GM12892 (cell line): ENCODE measurements at regions not wholly inside any gene's neighbourhood (a gene's known extent, or its start where the extent isn't known, plus 50 kb on each side); places are given as distances from the start of the nearest gene placed in this dataset.

ENCODE experiments used
- POLR2A ChIP-seq: IDR thresholded peaks from 2 replicates; pipeline ENCODE4 v1.6.1; 2011; ENCODE audit warnings: low read depth, low read length, control low read depth
- POLR2AphosphoS5 ChIP-seq: IDR thresholded peaks from 2 replicates; pipeline ENCODE4 v1.6.1; 2011; ENCODE audit warnings: low read depth, low read length, control low read depth
- TAF1 ChIP-seq: IDR thresholded peaks from 2 replicates; pipeline ENCODE4 v1.6.1; 2011; ENCODE audit warnings: low read depth, mild to moderate bottlenecking, control low read depth, low read length, borderline replicate concordance

GRCh38 chr9:104991144-104991953 lies 63.4 kb upstream of the ABCA1 start:
- TF ChIP-seq POLR2A (no peak), POLR2AphosphoS5 (no peak), TAF1 (no peak)
